Fibroblast of peridontal ligament (primary cell): ENCODE measurements at regions not wholly inside any gene's neighbourhood (a gene's known extent, or its start where the extent isn't known, plus 50 kb on each side); places are given as distances from the start of the nearest gene placed in this dataset.
"Not testable (repeated sequence)": the region's sequence is repeated elsewhere in the genome, so short reads cannot be mapped to it uniquely, and the experiment has no call there.

Experiments
- DNase-seq: peaks from one replicate; pipeline ENCODE4 v3.0.0-alpha.2; 2010; ENCODE audit errors: extremely low read depth

DNA sequence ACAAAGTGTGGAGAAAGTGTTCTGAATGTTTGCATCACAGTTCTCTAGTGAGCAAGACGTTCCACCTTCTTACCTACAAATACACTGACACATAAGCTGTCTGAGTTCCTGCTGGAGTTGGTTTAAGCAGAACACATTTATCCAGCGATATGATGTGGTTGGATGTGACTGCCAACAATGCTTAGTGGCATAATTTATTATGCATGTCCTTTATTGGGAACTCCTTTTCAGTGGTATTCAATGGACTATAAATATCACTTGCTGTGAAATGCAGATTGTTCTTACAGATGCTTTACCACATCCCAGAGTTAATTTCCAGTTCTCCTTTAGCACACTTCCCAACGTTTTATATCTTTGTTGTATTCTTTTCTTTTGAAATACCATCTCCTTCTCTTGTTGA, 222.2 kb downstream of the LURAP1L start:
- DNase-seq, result peak; percentile 23

DNA sequence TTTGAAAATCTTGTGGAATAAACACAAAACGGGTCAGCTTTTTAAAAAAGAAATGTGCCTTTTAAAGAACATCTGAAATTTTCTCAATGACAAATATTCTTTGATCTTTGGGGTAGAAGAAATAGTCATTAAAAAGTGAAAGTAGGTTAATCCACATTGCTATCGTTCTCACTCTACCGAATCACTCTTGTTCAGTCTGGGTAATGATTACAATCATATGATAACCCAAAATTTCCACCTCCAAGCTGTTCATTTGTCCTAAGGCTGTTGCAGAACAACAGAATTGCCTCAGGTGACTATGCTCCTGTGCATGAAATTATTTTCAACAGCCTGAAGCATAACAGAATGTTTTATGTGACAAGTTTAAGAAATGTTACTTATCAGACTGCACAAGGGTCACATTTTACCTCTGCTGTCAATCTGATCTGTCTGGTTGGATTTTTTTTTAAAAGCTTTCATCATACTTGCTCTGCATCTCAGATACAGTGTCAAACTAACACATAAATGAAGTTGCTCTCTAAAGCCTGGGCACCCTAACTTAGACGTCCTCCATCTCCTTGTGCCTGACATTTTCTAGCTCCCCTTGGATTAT, 227.3 kb downstream of the LURAP1L start:
- DNase-seq, result no peak

DNA sequence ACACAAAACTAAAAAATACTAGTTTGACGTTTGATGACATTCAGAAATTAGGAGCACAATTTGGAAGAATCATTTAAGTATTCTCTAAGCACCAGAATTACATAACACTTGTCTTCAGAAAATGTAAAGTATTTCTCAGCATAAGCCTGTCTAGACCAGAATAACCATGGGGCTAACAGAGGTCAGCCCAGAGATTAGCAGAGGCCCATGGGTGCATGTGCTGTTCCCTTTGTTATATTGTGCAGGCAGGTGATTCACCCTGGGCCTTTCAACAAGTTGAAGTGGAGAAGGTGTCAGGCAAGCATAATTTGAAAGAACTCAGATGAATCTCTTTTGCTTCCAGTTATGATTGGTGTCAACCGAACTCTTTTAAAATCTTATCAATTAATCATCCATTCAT, 227.9 kb downstream of the LURAP1L start:
- DNase-seq, result no peak

DNA sequence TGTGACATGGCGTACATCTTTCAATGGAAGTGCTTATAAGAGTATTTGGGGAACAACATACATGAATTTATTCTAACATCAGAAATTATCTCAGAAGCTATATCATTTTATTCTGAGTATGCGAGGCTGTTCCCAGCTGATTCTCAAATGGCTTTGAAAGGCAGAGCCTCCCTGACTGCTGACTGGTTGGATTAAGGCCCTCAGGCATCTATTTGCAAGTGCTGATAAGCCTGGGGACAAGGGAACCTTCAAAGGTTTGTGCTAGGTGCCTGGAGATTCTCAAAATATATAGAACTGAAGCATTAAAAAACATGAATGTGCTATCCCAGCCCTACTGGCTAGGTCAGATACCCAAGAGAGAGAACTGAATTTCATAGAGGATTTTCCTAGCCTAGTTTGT, 235.1 kb downstream of the LURAP1L start:
- no peak for DNase-seq

DNA sequence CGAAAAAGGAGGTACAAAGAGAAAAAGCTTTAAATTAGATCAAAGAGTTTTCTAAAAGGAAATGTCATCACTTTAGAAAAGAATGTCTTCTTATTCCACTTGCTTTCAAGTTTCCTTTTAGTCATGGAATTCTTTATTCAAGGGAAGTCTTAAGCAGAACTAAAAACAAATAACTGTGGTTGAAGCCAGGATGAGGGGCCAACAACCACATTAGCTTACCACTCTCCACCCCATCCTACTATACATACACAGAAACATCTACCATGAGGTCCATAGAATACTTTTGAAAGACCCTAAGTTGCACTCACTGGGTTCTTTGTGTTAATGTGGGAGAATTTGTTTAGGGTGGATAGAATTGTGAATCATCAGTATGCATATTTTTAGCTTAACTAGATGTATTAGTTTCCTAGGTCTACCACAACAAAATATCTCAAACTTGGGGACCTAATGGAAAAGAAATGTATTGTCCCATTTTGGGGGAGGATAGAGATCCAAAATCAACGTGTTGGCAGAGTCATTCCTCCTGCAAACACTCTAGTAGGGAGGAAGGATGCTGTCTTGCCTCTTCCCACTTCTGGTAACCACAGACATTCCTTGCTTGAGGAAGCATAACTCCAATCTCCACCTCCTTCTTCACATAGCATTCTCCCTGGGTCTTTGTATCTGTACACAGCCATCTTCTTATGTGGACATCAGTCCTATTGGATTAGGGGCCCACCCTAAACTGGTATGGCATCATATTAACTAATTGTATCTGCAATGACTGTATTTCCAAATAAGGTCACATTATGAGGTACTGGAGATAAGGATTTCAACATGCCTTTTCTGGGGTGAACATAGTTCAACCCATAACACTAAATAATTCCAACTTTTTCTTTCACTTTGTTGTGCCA, 239.4 kb downstream of the LURAP1L start:
- DNase-seq, result peak; percentile 79

DNA sequence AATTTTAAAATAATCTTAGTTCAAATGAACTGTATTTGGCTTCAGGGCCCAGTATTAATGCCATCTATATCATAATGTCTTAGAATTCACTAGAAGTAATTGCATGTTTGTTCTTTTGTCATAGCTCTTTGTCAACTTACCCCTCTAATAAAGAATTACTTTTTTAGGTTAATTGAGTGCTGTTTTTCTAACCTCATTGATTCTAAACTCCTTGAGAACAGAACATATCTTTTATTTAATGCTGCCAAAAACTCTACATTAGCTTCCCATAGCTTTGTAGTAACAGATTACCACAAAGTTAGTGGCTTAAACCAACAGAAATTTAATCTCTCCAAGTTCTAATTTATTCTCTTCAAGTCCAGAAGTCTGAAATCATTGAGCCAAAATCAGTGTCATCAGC, 242.4 kb downstream of the LURAP1L start:
- peak; percentile 51 for DNase-seq

DNA sequence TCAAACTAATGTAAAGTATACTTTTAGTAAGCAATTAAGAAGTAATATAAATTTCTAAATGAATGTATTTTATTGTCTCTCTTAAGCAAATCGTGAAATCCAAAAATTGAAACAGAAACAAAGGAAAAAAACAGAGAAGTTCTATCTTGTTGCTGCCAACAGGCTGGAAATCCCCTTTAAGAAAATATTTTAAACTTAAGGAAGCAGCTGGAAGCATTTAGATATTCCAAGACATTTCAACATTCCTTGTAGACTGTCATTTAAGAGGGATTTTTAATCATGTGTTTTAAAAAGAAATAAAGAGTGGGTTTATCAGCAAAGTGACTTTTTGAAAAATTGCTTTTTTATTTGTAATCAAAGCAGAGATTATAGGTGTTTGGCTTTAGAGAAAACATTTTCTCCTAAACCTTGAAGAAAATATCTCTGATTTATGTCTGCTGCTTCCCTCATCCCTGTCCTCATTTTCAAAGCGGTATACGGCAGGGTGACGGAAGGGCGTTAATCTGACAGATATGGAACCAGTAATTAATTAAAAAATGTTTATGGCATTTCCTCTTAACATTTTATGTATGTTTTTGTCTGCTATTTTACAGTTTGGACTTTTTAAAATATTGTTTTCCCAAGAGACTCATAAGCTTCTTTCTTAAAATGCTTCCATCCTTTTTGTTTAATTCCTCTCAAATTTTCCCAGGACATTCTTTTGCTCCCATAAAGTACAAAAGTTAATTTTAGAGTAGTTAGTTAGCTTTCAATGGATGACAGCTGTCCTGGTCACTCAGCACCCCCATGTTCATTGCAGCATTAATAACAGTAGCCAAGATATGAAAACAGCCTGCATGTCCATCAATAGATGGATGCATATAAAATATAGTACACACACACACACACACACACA, 245.6 kb downstream of the LURAP1L start:
- peak; percentile 83 for DNase-seq

DNA sequence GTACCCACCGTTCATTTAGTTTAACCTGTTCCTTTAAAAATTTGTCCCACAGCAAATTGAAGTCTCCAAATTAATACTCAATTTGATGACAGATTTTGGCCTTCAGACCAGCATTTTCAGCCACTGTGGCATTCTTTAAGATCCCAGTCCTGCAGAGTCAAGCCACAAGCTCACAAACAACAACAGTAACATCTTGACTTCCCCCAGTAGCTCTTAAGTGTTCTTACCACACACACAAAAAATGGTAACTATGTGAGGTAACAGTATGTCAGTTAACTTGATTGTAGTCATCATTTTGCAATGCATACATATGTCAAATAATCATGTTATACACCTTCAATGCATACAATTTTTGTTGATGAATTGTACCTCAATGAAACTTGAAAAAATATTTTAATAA, 247.9 kb downstream of the LURAP1L start:
- no peak for DNase-seq

DNA sequence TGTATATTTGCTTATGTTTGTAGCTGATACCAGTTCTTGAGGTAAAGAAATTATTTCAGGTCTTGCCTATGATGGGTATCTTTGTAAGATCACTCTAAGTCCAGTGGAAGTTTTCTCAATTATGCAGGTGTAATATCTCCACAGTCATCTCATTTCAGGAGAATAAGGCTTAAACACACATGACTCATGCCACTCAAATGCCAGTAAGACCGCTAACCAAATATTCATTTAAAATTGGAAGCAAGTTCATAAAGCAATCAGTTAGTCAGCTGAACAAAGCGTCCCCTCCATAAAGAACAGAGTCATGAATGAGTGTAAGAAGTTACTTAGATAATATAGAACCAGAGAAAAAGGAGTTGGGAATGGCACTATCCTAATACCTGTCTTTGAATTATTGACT, 248.7 kb downstream of the LURAP1L start:
- DNase-seq, result peak; percentile 44

DNA sequence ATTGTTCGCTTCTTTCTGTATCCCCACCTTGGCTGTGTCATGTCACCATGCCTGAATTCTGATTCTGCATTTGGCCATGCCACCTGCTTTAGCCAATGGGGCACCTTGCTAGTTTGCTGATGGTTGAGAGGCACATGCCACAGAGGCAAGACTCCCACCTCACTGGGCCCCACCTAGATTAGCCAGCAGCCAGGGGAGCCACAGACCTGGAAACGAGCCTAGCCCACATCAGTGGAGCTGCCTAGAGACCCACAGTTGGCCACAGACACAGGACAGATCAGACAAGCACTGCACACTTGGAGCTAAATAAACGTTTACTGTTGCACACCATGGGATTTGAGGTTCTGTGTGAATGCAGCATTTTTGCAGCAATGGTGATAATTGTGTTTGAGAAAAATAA, 252.1 kb downstream of the LURAP1L start:
- no peak for DNase-seq

DNA sequence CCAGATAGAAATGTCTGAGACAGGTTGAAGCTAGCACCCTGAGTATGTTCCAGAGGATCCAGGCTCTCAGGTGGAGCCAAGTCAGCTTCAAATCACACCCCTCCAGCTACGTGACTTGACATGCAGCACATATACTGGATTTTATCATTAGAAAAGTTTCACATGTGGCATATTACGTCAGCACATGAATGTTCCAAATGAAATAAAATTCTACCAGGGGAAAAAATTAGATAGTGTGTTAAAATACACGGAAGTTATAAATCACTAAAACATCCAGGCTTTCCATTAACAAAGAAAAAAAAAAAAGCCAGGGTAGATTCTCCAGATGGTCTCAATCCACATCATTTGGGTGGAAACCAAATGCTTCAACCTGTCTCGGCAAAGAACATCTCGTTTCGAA, 251.6 kb downstream of the MPDZ start:
- no peak for DNase-seq

DNA sequence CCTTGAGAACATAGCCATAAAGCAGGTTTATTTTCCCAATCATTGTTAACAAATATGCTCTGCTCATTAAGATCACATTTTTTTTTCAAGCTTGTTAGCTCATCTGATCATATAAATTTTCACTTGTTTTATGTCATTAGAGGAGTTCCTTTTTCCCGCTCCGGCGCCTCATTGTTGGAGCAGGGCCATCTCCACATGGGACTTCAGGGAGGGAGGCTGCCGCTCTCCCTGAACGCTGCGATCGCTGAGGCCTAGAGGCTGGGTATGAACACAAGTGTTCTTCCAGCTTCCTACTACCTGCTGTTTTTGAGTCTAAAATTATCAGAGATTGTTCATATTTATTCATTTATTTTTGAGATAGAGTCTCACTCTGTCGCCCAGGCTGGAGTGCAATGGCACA, 246.9 kb downstream of the MPDZ start:
- DNase-seq, result no peak

DNA sequence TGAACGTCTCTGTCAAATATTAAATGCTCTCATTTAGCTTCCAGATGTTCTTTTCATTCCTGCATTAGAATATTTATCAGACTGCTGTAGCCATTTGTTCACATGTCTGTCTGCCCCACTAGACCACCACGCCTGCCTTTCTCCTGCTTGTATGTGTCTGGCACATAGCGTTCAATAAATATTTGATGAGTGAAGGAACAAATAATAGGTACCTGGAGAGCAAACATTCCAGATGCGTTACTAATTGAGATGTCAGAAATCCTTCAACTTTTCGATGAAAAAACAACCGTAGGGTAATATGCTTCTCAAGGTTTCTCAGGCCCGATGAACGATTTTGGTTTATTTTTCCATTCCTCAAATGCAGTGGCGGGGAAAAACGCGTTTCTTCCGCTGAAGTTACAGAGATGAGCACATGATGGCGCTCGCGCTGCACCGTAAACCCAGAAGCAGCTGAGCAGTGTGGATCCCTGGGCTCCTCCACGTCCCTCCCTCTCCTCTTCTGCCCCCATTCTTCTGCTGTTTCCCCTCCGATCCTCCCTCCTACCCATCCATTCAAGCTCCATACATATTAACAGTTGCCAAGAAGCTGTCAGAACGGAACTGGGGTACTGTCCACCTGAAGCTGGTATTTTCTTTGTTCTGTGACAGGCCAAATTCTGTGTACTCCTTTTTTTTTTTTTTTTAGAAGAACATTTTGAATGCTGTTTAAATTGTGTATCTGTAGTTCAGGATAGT, 245.4 kb downstream of the MPDZ start:
- peak; percentile 81 for DNase-seq

DNA sequence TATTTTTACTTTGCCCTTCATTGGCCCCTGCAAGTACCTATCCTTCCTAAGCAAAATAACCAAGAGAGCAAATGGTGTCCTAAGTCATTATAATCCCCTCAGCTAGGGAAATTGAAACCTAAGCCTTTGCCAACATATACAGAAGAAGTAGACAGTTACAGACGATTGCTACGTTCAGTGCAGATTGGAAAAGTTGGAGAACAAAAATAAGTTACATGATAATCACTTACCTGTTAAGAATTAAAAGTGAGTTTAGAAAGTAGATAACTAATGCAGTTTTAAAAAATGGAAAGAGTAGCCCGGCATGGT, 244.8 kb downstream of the MPDZ start:
- DNase-seq, result no peak

DNA sequence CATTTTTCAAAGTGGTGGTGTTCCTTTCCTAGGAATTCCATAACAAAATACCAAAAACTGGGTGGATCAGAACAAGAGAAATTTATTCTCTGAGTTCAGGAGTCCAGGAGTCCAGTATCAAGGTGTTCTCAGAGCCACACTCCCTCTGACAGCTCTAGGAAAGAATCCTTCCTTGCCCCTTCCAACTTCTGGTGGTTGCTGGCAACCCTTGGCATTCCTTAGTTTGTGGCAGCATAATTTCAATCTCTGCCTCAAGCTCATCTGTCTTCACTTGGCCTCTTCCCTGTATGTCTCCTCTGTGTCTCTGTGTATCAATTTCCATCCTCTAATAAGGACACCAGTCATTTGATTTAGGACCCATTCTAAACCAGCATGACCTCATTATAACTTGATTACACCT, 243.7 kb downstream of the MPDZ start:
- no peak for DNase-seq

DNA sequence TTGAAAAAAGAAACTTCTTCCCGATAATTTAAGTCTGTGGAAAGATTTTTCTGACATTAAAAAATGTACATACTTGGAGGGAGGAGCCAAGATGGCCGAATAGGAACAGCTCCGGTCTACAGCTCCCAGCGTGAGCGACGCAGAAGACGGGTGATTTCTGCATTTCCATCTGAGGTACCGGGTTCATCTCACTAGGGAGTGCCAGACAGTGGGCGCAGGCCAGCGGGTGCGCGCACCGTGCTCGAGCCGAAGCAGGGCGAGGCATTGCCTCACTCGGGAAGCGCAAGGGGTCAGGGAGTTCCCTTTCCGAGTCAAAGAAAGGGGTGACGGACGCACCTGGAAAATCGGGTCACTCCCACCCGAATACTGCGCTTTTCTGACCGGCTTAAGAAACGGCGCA, 241.7 kb downstream of the MPDZ start:
- not testable (repeated sequence) for DNase-seq

DNA sequence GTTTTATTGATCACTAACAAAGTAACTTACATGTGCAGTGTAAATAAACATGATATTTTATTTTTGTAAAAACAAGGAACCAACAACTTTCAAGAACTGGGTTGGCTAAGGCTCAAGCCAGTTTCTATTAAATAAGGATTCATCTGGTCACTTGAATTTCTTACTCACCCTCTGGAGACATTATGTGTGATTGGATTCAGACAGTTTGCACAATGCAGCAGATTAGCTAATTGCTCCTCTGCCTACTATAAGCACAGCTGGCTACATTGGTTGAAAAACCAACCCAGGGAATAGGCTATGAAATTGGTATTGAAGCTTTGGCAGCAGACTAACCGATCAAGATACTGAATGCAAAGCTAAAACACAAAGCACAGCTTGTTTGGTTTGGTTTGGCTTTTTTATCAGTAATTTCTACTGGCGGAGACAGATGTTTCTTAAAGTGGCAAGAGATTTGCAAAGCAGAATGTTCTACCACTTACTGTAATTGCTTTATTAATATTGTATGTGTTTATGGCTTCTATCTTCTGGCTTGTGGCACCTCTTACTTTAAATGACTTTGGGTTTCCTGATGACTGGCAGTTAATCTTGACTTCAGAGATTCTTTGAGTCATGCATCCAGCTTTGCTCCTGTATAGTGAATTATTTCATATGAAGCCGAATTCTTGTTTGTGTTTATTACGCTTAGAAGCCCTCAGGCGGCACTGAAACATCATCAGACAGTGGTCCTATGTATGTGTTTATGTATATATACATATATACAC, 231.5 kb downstream of the MPDZ start:
- peak; percentile 38 for DNase-seq

DNA sequence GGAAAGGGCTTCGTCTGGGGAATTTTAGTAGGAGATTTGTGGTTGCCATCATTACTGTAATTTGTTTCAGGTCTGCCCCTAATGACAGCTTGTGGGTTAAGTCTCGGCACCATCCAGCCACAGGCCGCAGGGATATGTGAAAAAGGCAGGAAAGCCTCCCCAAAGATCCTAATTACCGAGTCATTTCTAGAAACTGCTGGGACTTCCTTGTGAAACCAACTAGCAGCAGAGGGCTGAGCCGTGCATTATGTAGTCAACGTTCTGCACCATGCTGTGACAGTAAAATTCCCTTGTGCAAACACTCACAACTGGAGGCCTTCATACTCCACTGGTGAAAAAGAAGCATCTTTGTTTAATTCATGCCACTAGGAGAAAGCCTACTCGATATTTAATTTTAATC, 230.3 kb downstream of the MPDZ start:
- peak; percentile 31 for DNase-seq

DNA sequence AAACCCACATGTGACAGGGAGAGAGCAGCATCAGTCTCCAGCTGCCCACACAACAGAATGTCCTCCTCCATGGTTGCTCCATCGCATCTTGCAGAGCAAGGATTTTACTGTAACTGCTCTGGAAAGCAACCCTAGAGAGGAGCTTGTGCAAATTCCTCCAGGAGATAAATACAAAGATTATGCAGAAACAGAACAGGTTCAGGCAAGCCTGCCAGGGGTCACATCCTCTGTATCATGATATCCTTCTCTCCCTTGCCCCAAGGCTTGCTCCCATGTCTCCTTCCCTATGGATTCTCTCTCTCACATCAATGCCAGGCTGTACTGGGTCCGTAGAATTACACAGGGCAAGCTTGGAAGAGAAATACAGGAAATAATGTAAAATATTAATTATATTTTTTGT, 226.0 kb downstream of the MPDZ start:
- no peak for DNase-seq

DNA sequence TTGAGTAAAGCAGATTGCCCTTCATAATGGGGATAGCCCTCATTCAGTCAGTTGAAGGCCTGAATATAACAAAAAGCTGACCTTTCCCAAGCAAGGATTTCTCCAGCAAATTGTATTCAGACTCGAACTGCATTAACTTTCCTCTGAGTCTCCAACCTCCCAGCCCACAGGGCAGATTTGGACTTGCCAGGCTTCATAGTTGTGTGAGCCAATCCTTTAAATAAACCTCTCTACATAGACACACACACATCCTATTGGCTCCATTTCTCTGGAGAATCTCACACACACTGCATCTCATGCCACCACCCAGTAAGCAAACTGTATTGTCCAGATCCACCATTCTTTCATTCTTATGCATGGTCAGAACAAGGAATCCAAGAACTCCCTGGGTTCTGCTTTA, 225.1 kb downstream of the MPDZ start:
- DNase-seq, result no peak
